MM.1S (cell line): ENCODE measurements at regions not wholly inside any gene's neighbourhood (a gene's known extent, or its start where the extent isn't known, plus 50 kb on each side); places are given as distances from the start of the nearest gene placed in this dataset.

Experiments used
- EZH2 ChIP-seq: fragments of 300-600 bp; sonication (generic); optimal IDR thresholded peaks from 2 replicates; pipeline ENCODE3; 2017; ENCODE audit warnings: low read depth, mild to moderate bottlenecking, antibody characterized with exemption, low read length, mixed read lengths
- EZH2phosphoT487 ChIP-seq: fragments of 300-600 bp; sonication (generic); IDR thresholded peaks from 2 replicates; pipeline ENCODE4 v1.6.1; 2018; ENCODE audit warnings: antibody characterized with exemption, low read length
- TF ChIP-seq, protein P1 (sequence below): fragments of 300-600 bp; sonication (generic); IDR thresholded peaks from 2 replicates; pipeline ENCODE4 v1.5.1; 2016; ENCODE audit warnings: antibody characterized with exemption, low read length, mixed read lengths

DNA sequence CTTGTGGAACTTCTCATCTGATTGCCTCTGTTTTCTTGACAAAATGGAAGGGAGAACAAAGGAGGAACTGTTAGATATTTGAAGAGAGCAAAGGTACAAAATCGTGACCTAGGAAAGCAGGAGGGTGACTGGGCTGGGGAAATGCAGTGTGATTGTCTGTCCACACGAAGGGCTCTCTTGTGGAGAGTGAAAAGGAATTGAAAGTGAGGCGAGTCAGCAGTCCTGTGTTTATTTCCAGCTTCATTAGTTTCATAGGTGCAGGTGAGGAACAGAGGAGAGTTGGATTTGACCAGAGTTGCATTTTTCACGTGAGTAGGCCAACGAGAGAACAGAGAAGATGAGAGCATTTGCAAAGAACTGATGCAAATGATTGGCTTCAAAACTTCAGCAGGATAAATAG lies 336.4 kb upstream of the SATB1 start:
- TF ChIP-seq, protein P1, sequence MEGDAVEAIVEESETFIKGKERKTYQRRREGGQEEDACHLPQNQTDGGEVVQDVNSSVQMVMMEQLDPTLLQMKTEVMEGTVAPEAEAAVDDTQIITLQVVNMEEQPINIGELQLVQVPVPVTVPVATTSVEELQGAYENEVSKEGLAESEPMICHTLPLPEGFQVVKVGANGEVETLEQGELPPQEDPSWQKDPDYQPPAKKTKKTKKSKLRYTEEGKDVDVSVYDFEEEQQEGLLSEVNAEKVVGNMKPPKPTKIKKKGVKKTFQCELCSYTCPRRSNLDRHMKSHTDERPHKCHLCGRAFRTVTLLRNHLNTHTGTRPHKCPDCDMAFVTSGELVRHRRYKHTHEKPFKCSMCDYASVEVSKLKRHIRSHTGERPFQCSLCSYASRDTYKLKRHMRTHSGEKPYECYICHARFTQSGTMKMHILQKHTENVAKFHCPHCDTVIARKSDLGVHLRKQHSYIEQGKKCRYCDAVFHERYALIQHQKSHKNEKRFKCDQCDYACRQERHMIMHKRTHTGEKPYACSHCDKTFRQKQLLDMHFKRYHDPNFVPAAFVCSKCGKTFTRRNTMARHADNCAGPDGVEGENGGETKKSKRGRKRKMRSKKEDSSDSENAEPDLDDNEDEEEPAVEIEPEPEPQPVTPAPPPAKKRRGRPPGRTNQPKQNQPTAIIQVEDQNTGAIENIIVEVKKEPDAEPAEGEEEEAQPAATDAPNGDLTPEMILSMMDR = peak; percentile 21; the same call in 1 of the 2 replicates
- TF ChIP-seq EZH2 = no peak
- no peak for TF ChIP-seq EZH2phosphoT487
